K562 (cell line): ENCODE measurements at regions not wholly inside any gene's neighbourhood (a gene's known extent, or its start where the extent isn't known, plus 50 kb on each side); places are given as distances from the start of the nearest gene placed in this dataset.

Source experiments
- ATAC-seq: fragments of 200-7000 bp; cut with Tn5 transposase; 3 replicates; pipeline ENCODE4 v1.9.1; 2020; ENCODE audit warnings: moderate library complexity
- BruUV-seq: library from RNA; stranded (reverse); fragments of 400-500 nt; replicated peaks from 2 replicates; lab custom pipeline; 2021; lab: Mats Ljungman, UMichigan
- CTCF ChIA-PET: fragments of 300-600 bp; formaldehyde crosslinking; extraction: SDS; loops from one replicate; lab custom pipeline; 2021; ENCODE audit warnings: low intra/inter-chr PET ratio; lab: Yijun Ruan, JAX
- POLR2A ChIA-PET: fragments of 300-600, 350-650 bp; sonication (Branson Sonifier 250); formaldehyde crosslinking; extraction: SDS; loops from one replicate; lab custom pipeline; 2021; ENCODE audit warnings: antibody characterized with exemption, inconsistent platforms; lab: Yijun Ruan, JAX
- DNase-seq, 4 experiments: peaks; one replicate each; pipeline versions ENCODE4 v3.0.0 to v3.0.0-alpha.2; 2011 to 2018; ENCODE audit warnings: low spot score in 3 of 4, mixed read lengths in 3 of 4; ENCODE audit errors: extremely low read depth in 1 of 4
- FAIRE-seq: peaks from 2 replicates; lab custom pipeline; 2011; peaks lifted over from hg19 to GRCh38; lab: Jason Lieb, UNC
- H2AFZ ChIP-seq: 2 replicates; pipeline ENCODE4 v1.6.0; 2011; ENCODE audit warnings: low read depth, low read length, control low read depth, inconsistent platforms
- H3K27ac ChIP-seq: fragments of 200-600 bp; 3 replicates; pipeline ENCODE4 v1.8.0; 2011; ENCODE audit warnings: low read depth, mild to moderate bottlenecking, control low read depth, inconsistent platforms, low read length, moderate library complexity, mixed read lengths; ENCODE audit errors: extremely low read depth
- H3K27me3 ChIP-seq, 2 experiments: fragments of 300-600 bp in 1 of 2; 2 replicates in 1 of 2; 3 replicates in 1 of 2; pipeline versions ENCODE4 v1.6.0 to v1.8.0; 2011; ENCODE audit warnings: inconsistent platforms in 2 of 2, low read length in 2 of 2, mild to moderate bottlenecking in 1 of 2, mixed read lengths in 1 of 2, moderate library complexity in 1 of 2; ENCODE audit not compliant: control insufficient read depth in 2 of 2, insufficient read depth in 2 of 2
- H3K36me3 ChIP-seq: fragments of 300-600 bp; 3 replicates; pipeline ENCODE4 v1.8.0; 2011; ENCODE audit warnings: mild to moderate bottlenecking, low read length, inconsistent platforms; ENCODE audit not compliant: control insufficient read depth, insufficient read depth
- H3K4me1 ChIP-seq, 2 experiments: fragments of 200-600 bp in 1 of 2; replicated peaks in 1 of 2; 2 replicates in 1 of 2; 3 replicates in 1 of 2; pipeline versions ENCODE4 v1.5.1 to v1.8.0; 2011; ENCODE audit warnings: inconsistent platforms in 2 of 2, low read length in 2 of 2, mild to moderate bottlenecking in 1 of 2, mixed read lengths in 1 of 2, moderate library complexity in 1 of 2; ENCODE audit not compliant: control insufficient read depth in 2 of 2, insufficient read depth in 2 of 2
- H3K4me2 ChIP-seq: 2 replicates; pipeline ENCODE4 v1.6.1; 2011; ENCODE audit warnings: low read length, control low read depth, inconsistent platforms, mixed read lengths; ENCODE audit not compliant: insufficient read depth
- H3K4me3 ChIP-seq: fragments of 200-600 bp; sonication (generic), shearing (Covaris generic); 2 replicates; pipeline ENCODE4 v1.5.1; 2016; ENCODE audit warnings: control low read depth, inconsistent platforms
- H3K79me2 ChIP-seq: fragments of 200-600 bp; 3 replicates; pipeline ENCODE4 v1.8.0; 2011; ENCODE audit warnings: low read length, inconsistent platforms; ENCODE audit not compliant: control insufficient read depth, insufficient read depth
- H3K9ac ChIP-seq, 2 experiments: 2 replicates each; pipeline versions ENCODE4 v1.6.0 to v1.6.1; 2011; ENCODE audit warnings: low read depth in 2 of 2, low read length in 2 of 2, control low read depth in 1 of 2, inconsistent platforms in 1 of 2, mild to moderate bottlenecking in 1 of 2, mixed read lengths in 1 of 2; ENCODE audit not compliant: insufficient read depth in 1 of 2
- H3K9me1 ChIP-seq: one replicate; pipeline ENCODE4 v1.6.0; 2011; ENCODE audit warnings: inconsistent platforms, mild to moderate bottlenecking, low read length, moderate library complexity; ENCODE audit not compliant: control insufficient read depth, insufficient read depth
- H3K9me3 ChIP-seq: replicated peaks from 2 replicates; pipeline ENCODE4 v1.5.1; 2011; ENCODE audit warnings: low read depth, low read length, inconsistent platforms; ENCODE audit not compliant: control insufficient read depth, insufficient read depth
- H4K20me1 ChIP-seq: replicated peaks from 2 replicates; pipeline ENCODE4 v1.6.1; 2011; ENCODE audit warnings: low read length, inconsistent platforms, mixed read lengths; ENCODE audit not compliant: control insufficient read depth, insufficient read depth
- CBFA2T2 ChIP-seq: fragments of 450-650 bp; conservative IDR thresholded peaks from 2 replicates; pipeline ENCODE4 v1.6.1; 2017; ENCODE audit warnings: mild to moderate bottlenecking
- TCF7L2 ChIP-seq: fragments of 150-350 bp; IDR thresholded peaks from 2 replicates; pipeline ENCODE4 v1.6.1; 2016; ENCODE audit warnings: low read depth, mild to moderate bottlenecking, low read length, moderate library complexity
- ZNF121 ChIP-seq: sonication (generic); formaldehyde crosslinking; conservative IDR thresholded peaks from 2 replicates; pipeline ENCODE4 v1.8.0; 2022; ENCODE audit warnings: missing genetic modification reagents
- ZNF609 ChIP-seq: sonication (generic); formaldehyde crosslinking; IDR thresholded peaks from 2 replicates; pipeline ENCODE4 v1.8.1; 2023; ENCODE audit warnings: missing genetic modification reagents, mild to moderate bottlenecking, borderline replicate concordance
- ZNF77 ChIP-seq: fragments of 250-450 bp; sonication (Bioruptor Pico); IDR thresholded peaks from 2 replicates; pipeline ENCODE4 v1.5.0; 2020
- WGBS: fragments of 100-300 bp; shearing (Covaris generic); methylation state at CpG from one replicate; pipeline ENCODE4 v1.1.6; 2016; ENCODE audit warnings: low coverage, mixed read lengths; ENCODE audit not compliant: insufficient coverage; ENCODE audit errors: missing lambda C conversion rate; 5-methylcytosine and 5-hydroxymethylcytosine counted together
- in situ Hi-C: fragments of 300-500 bp; cut with MboI; formaldehyde crosslinking; loops from 4 replicates; pipeline ENCODE4 v1.15.0; 2018; ENCODE audit warnings: inconsistent platforms, mixed read lengths
- intact Hi-C: fragments of 100-400 bp; cut with micrococcal nuclease; formaldehyde crosslinking; loops from 2 replicates; pipeline ENCODE4 v1.14.2; 2022
- TF ChIP-seq, protein P1 (sequence below), 2 experiments: IDR thresholded peaks; 2 replicates each; pipeline ENCODE4 v1.6.1; 2011; ENCODE audit warnings: borderline replicate concordance in 1 of 2, control low read depth in 1 of 2, low read depth in 1 of 2, low read length in 1 of 2, mild to moderate bottlenecking in 1 of 2, mixed read lengths in 1 of 2, moderate library complexity in 1 of 2; ENCODE audit not compliant: insufficient read depth in 1 of 2, insufficient read length in 1 of 2, poor library complexity in 1 of 2, severe bottlenecking in 1 of 2; ENCODE audit errors: extremely low read depth in 1 of 2

- TF ChIP-seq ZNF121 = no peak
- no peak for TF ChIP-seq ZNF609 (CRISPR knock-in tag)
- no peak for TF ChIP-seq ZNF77 (CRISPR knock-in tag)
- no peak for TF ChIP-seq TCF7L2
- no peak for TF ChIP-seq CBFA2T2
Measured at GRCh38 chr5:175809531-175810121, 61.8 kb upstream of the CPLX2 start (continued).

DNA sequence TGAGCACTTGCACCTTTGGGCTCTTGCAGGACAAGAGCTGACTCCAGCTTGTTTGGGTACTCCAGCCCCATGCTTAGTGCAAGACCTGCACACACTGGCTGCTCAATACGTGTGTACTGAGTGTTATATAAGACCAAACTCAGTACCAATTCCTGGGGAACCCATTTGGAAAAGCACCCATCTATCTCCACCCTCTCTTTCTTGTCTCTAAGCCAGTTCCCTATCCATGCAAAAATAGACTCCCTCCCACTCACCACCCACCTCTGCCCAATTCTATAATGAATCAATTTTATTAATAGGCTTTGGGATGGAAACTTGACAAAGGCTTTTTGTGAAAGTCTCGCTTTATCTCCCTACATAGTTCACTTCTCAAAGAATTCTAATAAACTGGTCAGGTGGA, 60.9 kb upstream of the CPLX2 start:
- Histone ChIP-seq H2AFZ (no peak overlapping the region), H3K4me3 (no peak overlapping the region), H3K27ac (no peak overlapping the region), H3K79me2 (no peaks in the 10 kb centered on the region), H3K4me1 (no peaks in the 10 kb centered on the region), H4K20me1 (peaks cover 11% of the 10 kb centered on the region), H3K27me3 (peaks cover 6 to 33% of the 10 kb centered on the region in 2 experiments; a peak in 3 of 5 replicates), H3K9ac (no peak overlapping the region), H3K36me3 (no peaks in the 10 kb centered on the region), H3K9me3 (no peaks in the 10 kb centered on the region), H3K9me1 (no peaks in the 10 kb centered on the region), H3K4me2 (no peak overlapping the region)
- ATAC-seq (no peak), DNase-seq (no peak), FAIRE-seq (no peak)
- ChIA-PET CTCF (no interaction called here), POLR2A (interaction anchor here (0.6 kb wide), 1 partner anchor 99 kb away, joined by 4 read pairs; no protein-coding TSS in a partner anchor)
- in situ Hi-C loops (no loop called here), intact Hi-C loops (no loop called here)
- 0% methylated on average over 2 of the region's 2 CpGs for WGBS
- no TSS peak for BruUV-seq
- no peak for TF ChIP-seq ZNF77 (CRISPR knock-in tag)
- TF ChIP-seq, protein P1, sequence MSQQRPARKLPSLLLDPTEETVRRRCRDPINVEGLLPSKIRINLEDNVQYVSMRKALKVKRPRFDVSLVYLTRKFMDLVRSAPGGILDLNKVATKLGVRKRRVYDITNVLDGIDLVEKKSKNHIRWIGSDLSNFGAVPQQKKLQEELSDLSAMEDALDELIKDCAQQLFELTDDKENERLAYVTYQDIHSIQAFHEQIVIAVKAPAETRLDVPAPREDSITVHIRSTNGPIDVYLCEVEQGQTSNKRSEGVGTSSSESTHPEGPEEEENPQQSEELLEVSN (IDR thresholded peaks at IDR 0.05; ENCODE audit: borderline replicate concordance in 1 of 2, extremely low read depth in 1 of 2, insufficient read depth in 1 of 2, insufficient read length in 1 of 2, low read depth in 1 of 2, low read length in 1 of 2, poor library complexity in 1 of 2, severe bottlenecking in 1 of 2) = no peak
